ENCODE measurements at regions not wholly inside any gene's neighbourhood (a gene's known extent, or its start where the extent isn't known, plus 50 kb on each side); places are given as distances from the start of the nearest gene placed in this dataset.

DNA sequence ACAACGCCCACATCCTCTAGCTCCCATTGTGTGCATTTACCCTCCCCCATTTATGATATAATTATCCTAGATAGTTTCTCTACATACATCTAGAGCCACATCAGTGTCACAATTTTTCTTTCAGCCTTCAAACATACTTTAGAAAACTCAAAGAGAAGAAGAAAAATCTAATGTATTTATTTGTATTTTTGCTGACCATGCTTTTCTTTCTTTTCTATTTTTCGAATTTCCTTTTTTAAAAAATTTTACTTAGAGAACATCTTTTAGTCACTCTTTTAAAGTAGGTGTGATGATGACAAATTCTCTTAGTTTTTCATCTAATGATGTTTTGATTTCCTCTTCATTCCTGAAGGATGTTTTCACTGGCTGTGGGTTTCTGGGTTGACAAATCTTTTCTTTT is 117.0 kb upstream of the CHL1 start:
- DNase-seq (ENCODE audit: low spot score) = no peak

DNA sequence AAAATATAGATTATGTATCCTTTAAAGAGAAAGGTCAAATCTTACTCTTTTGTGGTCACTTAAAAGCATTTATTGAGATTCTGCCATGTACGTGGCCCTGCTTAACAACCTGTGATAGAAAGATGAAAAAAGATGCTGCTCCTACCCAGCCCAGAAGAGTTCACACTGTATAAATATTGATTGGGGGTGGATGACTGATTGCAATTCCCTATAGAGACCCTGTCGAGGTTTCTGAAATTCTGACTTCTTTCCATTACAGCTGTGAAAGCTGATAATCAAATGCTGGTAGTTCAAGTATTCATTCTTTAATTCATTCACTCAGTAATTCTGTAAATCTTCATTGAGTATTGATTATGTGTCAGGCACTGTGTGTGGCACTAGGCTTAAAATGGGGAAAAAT is 114.1 kb upstream of the CHL1 start:
- DNase-seq (ENCODE audit: low spot score) = no peak

- no peak for DNase-seq (ENCODE audit: low spot score)
These were observed 113.5 kb upstream of the CHL1 start for GRCh38 chr3:83096-83495.

DNA sequence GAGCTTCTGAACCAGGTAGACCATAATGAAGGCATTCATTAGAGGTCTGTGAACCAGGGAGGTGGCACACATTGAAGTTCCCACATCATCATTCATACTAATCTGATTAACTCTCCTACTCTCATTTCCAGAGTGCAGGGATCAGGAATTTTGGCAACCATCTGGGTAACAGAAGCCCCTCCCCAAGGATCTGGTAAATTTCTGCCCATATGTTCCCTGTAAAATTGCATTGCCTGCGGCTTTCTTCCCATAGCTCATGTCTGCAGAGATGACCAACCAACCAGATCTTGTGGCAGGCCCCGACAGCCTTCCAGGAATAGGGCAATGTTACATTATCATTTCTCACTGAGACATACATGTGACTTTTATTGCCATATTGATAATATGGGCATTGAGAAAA is 111.4 kb upstream of the CHL1 start:
- no peak for DNase-seq (ENCODE audit: low spot score)

GRCh38 chr3:88267-88666 is 108.3 kb upstream of the CHL1 start:
- DNase-seq (ENCODE audit: low spot score) = no peak

DNA sequence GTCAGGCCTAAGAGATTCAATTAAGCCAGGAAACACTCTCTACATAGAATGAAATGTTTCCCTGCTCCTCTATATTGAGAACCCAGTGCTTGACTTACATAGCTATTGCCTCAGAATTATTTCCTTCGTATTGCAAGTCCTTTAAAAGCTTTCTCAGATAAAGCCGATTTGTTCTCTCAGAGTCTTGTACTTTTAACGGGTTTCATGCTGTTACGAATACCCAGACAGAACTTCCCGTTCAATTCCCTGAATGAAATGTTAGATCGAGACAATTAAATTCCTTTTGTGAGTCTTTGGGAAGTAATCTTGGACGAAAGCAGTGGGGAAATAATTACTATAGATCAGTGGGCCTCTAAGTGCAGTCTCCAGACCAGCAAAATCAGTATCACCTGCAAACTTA is 102.8 kb upstream of the CHL1 start:
- DNase-seq (ENCODE audit: low spot score) = no peak

DNA sequence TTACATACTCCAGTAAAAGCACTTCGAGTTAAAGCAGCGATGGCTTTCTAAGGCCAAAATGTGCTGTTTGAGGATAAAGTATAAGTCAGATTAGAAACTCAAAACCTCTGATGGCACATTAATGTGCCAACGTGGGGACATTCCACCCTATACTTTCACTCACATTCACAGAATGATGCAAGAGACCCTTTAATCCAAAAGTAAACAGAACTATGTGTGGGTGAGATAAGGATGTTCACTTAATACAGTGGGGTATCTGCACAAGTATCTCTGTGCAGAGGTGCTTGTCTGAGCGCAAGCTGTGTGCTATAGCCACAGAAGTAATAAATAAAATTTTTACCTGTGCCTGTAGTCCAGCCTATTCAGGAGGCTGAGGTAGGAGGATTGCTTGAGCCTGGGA is 100.3 kb upstream of the CHL1 start:
- no peak for DNase-seq (ENCODE audit: low spot score)

DNA sequence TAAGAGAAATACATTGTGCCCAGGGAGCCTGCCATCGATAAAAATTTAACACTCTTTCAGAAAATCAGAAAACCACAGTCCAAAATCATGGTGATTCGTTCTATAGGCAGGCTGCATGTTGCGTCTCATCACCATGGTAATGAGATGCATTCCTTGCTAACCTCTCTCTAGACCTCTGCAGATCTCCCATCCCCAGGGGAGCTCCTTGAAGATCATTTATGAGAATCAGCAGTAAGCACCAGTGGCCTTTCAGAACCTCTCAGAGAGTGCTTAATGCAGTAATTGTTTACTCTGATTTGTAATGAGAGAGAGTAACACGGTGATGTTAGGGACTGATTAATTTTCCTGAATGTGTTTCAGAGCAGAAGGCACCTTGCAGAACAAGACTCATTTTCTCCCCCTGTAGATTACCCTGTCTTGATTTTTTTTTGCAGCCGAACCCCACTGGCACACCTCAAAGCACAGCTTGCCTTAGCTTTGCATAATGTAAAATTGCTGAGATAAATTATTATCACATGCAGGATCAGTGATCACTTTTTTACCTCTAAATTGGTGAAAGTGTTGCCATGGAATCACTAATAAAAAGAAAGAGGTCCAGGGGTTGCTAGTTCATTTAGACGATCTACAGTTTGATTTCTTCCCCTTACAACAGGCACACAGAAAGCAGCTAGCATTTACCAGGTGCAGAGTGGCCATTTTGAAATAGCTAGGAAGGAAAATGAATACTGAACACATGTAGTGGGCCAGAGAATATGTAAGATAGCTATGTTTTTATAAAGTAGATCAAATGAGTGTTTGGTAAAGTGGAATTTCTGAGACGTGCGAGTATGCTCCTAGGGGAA is 98.9 kb upstream of the CHL1 start:
- no peak for DNase-seq (ENCODE audit: low spot score)

- no peak for DNase-seq (ENCODE audit: low spot score)
These were observed 98.3 kb upstream of the CHL1 start for GRCh38 chr3:98259-98654.

DNA sequence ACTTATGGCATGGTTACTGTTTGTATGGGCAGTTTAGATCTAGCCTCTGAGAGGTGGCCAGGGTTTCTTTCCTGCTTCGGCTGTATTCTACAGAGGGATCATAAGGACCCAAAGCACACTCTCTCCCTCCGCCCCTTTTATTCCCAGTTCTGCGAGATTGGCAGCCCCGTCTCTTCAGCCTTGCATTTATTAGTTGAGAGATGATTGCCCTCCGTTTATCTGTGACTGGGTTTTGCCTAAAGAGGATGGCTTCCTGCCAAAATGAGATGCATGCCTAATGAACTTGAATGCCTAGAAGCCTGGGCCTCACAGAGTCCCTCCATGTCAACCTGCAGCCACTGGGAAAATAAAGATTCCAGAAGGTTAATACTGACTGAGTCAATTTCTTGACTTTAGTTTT is 97.1 kb upstream of the CHL1 start:
- DNase-seq (ENCODE audit: low spot score) = no peak

DNA sequence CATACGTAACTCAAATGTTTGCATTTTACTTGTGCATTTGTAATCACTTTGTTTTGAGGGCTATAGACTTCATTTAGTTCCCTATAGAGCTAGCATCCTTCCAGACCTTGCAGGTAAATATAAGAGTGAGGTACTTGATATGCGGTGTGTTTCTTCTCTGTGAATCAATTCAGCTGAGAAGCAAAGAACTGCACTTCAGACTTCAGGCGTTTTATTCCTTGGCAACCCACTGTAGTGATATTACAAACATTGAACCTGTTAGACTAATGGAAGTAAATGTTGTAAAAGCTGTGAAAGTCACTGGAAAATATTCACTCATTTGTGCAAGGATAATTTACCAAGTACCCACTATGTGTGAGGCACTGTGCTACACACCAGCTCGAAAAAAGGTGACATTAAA is 94.1 kb upstream of the CHL1 start:
- DNase-seq (ENCODE audit: low spot score) = no peak

DNA sequence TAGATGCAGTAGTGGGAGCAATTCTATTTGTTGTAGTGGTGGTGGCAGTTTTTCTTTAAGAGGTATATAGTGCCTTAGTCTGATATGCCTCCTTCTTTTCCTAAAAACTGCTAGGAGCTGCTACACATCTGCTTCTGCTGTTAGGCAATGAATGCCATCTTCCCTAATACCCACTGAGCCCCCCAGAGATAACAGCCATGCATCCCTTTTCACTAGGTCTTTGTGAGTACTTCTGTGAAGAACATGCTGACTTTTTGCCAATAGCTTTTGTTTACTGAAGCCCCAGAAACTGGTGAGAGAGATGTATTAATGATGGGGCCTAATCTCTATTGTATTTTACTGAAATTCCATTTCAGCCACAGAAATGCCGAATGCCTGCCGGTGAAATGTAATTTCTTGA is 92.6 kb upstream of the CHL1 start:
- no peak for DNase-seq (ENCODE audit: low spot score)

DNA sequence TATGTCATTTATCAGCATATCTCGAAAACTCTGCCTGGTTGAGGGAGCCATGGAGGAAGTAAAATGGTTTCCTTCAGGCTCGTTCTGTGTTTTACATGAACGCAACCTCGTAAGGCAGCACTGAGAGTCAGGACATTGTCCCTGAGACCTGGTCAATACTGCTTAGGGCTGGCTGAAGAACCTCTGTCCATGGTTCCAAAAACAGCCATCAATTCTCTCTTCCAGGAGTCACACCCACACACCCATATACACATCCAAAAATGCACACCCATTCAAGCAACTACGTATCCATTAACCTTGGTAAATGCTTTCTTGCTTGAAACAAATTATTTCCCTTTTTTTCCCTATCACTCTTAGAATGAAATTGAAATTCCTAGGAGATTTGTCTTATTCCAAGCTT is 91.0 kb upstream of the CHL1 start:
- DNase-seq (ENCODE audit: low spot score) = no peak

DNA sequence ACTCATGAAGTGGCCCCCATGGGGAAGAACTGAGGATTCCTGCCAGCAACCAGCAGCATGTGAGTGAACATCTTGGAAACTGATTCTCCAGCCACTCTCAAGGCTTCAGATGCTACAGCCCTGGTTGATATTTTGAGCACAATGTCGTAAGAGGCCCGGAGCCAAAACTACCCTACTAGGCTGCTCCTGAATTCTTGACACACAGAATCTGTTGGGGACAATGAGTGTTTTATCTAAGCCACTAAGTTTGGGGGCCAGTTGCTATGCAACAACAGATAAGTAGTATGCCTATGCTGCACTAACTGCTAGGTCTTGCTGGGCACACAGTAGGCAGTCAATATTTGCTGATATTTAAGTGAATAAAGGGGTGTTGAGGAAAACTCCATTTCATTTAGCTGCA is 89.9 kb upstream of the CHL1 start:
- DNase-seq (ENCODE audit: low spot score) = no peak

- no peak for DNase-seq (ENCODE audit: low spot score)
These were observed 85.2 kb upstream of the CHL1 start for GRCh38 chr3:111143-112069.

DNA sequence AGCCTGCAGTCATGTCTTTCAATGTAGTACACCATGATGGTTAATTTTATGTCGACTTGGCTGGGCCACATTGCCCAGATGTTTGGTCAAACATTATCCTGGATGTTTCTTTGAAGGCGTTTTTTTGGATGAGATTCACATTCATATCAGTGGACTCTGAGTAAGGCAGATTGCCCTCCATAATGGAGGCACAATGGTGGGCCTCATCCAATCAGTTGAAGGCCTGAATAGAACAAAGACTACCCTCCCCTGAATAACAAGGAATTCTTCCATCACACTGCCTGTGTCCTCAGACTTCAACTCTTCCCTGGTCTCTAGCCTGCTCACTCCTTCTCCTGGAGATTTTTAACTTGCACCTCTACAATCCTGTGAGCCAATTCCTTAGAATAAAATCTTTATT is 83.8 kb upstream of the CHL1 start:
- DNase-seq (ENCODE audit: low spot score) = no peak

DNA sequence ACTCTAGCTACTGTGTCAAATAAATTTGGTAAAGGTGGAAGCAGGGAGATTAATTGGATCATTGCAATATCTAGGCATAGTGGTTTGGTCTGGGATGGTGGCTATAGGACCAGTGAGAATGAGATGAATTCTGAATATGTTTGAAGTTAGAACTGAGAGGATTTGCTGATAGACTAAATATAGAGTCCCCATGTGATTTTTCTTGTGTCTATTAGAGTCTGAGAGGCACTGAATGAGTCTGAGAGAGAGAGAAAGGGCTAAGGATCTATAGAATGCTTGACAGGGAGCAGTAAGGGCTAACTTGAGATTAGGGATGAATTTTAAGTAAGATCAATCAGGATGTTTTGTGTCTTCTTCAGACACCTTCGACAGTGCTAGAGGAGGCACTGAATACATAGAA is 77.9 kb upstream of the CHL1 start:
- no peak for DNase-seq (ENCODE audit: low spot score)

- DNase-seq (ENCODE audit: low spot score) = no peak
These were observed 73.2 kb upstream of the CHL1 start for GRCh38 chr3:123341-123740.

GRCh38 chr3:124557-125179 is 71.9 kb upstream of the CHL1 start:
- DNase-seq (ENCODE audit: low spot score) = no peak

- DNase-seq (ENCODE audit: low spot score) = no peak
These were observed 67.9 kb upstream of the CHL1 start for GRCh38 chr3:128515-129172.

DNA sequence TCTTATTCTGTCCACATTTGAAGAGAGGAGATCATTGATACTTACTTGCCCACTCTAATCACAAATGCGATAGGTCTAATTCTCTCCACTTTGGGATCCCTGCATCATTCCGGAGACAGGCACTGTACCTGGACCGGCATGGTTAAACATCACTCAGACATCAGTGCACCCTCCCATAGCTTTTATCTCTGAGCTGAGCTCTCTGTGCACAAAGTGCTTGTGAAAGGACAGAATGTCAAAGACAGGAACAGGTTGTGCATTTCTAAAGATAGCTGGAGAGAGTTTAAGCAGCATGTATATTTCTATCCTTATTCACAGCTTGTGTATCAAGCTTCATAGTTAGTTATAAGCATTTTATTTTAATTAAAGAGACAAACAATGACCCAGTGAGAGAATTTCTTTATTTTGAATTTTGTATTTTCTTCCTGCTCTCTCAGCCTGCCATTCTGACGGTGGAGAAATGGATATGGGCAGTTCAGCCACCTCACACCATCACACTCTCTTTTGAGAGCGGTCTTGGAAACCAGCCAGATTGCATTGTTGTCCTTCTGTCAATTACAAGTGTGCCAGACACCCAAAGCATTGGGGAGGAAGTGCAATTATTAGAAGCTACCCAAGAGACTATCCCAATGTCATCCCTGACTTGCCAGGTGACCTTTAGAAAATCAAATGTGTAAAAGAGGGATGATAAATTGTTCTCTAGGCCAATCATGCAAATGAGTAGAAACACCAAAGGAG is 65.2 kb upstream of the CHL1 start:
- DNase-seq (ENCODE audit: low spot score) = peak; percentile 54

- DNase-seq (ENCODE audit: low spot score) = no peak
These were observed 64.2 kb upstream of the CHL1 start for GRCh38 chr3:132378-132777.
